GM12864 (cell line): ENCODE measurements at regions not wholly inside any gene's neighbourhood (a gene's known extent, or its start where the extent isn't known, plus 50 kb on each side); places are given as distances from the start of the nearest gene placed in this dataset.
"Not testable (repeated sequence)": the region's sequence is repeated elsewhere in the genome, so short reads cannot be mapped to it uniquely, and the experiment has no call there.

Experiments used
- DNase-seq: peaks from one replicate; pipeline ENCODE4 v3.0.0-alpha.2; 2011; ENCODE audit warnings: low read depth
- H3K4me3 ChIP-seq: 2 replicates; pipeline ENCODE4 v1.5.1; 2011; ENCODE audit warnings: mild to moderate bottlenecking, low read depth, low read length, control low read depth
- TF ChIP-seq, protein P1 (sequence below): IDR thresholded peaks from 2 replicates; pipeline ENCODE4 v1.5.1; 2011; ENCODE audit warnings: low read depth, mild to moderate bottlenecking, moderate library complexity, low read length, control low read depth, inconsistent platforms; ENCODE audit errors: missing control alignments

DNA sequence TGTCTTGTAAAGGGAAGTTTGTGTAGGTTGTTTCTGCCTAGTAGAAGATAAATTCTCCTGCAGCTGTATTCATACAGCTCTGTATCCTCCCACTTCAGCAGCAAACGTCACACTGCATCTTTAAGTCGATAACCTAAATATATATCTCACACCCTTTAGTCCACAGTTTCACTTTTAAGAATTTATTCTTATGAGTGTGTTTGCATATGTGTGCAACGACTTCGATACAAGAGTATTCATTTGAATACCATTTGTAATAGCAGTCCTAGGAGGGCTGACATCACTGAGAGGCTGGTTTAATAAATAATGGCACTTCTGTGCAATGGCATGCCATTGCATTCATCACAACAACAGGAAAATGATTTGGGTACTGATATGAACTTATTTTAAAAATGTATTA is 63.8 kb upstream of the MSH6 start:
- no peak for DNase-seq
- TF ChIP-seq, protein P1, sequence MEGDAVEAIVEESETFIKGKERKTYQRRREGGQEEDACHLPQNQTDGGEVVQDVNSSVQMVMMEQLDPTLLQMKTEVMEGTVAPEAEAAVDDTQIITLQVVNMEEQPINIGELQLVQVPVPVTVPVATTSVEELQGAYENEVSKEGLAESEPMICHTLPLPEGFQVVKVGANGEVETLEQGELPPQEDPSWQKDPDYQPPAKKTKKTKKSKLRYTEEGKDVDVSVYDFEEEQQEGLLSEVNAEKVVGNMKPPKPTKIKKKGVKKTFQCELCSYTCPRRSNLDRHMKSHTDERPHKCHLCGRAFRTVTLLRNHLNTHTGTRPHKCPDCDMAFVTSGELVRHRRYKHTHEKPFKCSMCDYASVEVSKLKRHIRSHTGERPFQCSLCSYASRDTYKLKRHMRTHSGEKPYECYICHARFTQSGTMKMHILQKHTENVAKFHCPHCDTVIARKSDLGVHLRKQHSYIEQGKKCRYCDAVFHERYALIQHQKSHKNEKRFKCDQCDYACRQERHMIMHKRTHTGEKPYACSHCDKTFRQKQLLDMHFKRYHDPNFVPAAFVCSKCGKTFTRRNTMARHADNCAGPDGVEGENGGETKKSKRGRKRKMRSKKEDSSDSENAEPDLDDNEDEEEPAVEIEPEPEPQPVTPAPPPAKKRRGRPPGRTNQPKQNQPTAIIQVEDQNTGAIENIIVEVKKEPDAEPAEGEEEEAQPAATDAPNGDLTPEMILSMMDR, result no peak
- H3K4me3 ChIP-seq, result no peak overlapping the region

DNA sequence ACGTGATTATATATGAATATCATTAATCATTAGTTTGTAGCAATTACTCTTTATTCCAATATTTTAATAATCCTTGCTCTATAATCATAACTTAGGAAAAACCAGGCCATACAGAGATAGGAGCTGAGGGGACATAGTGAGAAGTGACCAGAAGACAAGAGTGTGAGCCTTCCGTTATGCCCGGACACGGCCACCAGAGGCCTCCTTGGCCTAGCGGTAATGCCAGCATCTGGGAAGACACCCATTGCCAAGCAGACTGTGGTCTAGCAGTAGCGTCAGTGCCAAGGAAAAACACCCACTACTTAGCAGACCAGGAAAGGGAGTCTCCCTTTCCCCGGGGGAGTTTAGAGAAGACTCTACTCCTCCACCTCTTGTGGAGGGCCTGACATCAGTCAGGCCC is 66.6 kb upstream of the MSH6 start:
- H3K4me3 ChIP-seq, DNase-seq: not testable (repeated sequence)
- TF ChIP-seq, protein P1, result peak; percentile 14

DNA sequence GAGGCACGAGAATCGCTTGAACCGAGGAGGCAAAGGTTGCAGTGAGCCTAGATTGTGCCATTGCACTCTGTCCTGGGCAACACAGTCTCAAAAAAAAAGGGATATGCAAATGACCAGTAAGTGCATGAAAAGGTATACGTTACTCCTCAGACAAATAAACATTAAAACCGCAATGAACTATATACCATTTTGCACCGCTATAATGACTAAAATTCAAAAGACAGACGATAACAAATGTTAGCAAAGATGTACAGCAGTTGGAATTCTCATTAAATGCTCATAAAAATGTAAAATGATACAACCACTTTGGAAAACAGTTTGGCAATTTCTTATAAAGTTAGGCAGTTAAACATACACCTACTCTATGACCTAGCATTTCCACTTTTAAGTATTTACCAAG is 67.4 kb upstream of the MSH6 start:
- DNase-seq, result no peak

DNA sequence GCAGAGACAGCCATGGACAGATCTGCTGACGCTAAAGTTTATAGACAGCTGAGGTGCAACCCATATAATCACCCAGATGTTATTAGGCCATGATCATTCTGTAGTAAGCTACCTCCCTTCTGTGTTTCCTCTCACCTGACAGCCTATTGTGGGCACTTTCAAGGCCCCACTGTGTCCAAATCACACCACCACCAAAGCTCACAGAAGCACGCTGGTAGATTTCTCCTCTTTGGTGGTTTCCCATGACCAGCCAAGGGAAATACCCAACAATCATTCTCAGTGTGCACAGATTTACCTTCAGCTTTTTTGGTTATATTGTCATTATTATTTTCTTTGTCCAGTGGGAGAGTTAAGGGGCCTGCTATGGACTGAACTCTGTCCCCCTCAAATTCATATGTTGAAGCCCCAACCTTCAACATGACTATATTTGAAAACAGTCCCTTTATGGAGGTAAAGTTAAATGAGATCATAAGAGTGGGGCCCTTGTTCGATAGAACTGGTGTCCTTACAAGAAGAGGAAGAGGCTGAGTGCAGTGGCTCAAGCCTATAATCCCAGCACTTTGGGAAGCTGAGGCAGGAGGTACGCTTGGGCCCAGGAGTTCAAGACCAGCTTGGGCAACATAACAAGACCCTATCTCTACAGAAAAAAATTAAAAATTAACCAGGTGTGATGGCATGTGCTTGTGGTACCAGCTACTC is 74.0 kb upstream of the MSH6 start:
- H3K4me3 ChIP-seq, result no peak overlapping the region
- TF ChIP-seq, protein P1, result no peak
- no peak for DNase-seq

More for the DNA sequence above, 67.4 kb upstream of the MSH6 start:
- H3K4me3 ChIP-seq, result no peak overlapping the region
- TF ChIP-seq, protein P1, result no peak

DNA sequence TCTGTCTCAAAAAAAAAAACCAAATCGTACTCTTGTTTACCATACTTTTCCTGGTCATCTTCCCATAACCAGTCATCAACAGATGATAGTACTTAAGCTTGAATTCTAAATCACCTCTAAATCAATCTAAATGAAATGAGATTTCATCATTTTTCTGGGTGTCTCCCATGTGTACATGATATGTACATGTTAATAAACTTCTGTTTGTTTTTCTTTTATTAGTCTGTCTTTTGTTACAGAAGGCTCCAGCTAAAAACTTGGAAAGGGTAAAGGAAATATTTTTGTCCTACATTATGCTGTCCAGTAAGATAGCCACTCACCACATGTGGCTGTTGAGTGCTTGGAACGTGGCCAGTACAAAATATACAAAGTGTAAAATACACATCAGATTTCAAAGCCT is 78.7 kb upstream of the MSH6 start:
- DNase-seq, result no peak
- no peak overlapping the region for H3K4me3 ChIP-seq
- TF ChIP-seq, protein P1, result no peak

DNA sequence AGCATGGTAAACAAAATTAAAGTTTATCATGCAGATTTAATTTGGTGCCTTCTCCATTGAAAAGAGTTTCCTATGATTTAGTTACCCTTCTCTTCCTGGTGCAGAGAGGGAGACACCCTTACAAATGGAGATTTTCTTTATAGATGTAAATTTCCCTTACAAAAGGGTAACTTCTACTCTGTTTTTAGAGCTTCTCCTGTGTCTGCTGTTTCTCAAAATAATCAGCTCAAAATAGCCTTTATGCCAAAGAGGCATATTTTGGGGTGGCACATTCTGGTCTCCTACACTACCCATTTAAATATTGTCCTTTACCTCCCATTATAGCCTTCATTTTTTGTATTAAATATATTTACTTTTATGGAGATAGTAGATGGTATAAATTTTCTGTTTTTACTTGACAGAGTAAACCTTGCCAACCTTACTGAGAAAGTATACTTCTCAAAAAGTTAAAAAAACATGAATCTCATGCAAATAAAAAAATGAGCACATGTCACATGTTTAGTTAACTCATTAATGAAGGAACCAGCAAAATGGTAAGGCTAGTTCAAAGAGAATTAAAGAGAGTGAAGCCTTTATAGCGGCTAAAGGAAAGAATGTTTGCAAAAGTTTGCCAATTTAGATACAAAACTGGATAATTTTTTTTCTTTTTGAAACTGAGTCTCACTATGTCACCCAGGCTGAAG is 83.3 kb upstream of the MSH6 start:
- no peak for DNase-seq
- TF ChIP-seq, protein P1, result no peak
- no peak overlapping the region for H3K4me3 ChIP-seq

DNA sequence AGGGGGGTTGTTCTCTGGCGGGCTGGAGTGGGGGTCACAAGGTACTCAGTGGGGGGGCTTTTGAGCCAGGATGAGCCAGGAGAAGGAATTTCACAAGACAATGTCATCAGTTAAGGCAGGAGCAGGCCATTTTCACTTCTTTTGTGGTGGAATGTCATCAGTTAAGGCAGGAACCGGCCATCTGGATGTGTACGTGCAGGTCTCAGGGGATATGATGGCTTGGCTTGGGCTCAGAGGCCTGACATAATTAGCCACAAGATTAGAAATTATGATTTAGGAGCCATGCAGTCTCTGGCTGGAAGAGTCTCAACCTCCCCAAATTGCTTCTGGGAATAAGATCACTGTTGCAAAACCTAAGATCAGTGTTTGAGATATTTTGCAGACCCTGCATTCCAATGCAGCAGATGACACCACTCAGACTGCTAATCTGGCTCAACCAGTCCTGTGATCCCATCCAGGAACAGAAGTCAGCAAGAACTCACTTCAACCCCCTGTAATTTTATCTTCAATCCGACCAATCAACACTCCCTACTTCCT is 84.4 kb upstream of the MSH6 start:
- not testable (repeated sequence) for H3K4me3 ChIP-seq

DNA sequence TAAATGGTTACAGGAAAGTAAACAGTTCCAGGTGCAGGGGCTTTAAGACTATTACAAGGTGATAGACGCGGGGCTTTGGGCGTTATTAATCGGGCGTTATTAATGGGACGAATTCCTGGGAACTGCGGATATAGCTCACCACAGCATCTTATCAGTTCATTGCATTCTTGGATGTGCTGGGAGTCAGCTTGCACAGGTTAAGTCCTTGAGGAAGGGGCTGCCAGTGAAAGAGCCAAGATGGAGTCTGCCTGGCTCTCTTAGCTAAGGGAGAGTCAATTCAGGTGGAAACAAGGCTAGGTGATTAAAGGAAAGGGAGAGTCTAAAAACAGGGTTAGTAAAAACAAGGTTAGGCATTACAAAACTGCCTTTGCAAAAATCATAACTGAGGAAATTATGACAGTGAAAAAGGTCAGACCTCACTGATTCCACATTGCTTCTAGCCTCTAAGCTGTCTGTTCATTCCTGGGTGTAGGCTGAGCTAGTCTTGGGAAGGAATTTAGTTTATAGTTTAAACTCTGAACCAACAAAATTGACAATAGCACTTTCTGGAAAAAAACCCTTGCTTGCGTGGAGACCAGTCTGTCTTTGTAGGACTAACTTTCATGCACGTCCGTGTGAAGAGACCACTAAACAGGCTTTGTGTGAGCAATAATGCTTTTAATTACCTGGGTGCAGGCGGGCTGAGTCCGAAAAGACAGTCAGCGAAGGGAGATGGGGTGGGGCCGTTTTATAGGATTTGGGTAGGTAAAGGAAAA is 85.1 kb upstream of the MSH6 start:
- not testable (repeated sequence) for DNase-seq

More for the DNA sequence above, 84.4 kb upstream of the MSH6 start:
- DNase-seq, result not testable (repeated sequence)

More for the DNA sequence above, 85.1 kb upstream of the MSH6 start:
- not testable (repeated sequence) for H3K4me3 ChIP-seq
